ENCODE measurements at regions not wholly inside any gene's neighbourhood (a gene's known extent, or its start where the extent isn't known, plus 50 kb on each side); places are given as distances from the start of the nearest gene placed in this dataset.

DNA sequence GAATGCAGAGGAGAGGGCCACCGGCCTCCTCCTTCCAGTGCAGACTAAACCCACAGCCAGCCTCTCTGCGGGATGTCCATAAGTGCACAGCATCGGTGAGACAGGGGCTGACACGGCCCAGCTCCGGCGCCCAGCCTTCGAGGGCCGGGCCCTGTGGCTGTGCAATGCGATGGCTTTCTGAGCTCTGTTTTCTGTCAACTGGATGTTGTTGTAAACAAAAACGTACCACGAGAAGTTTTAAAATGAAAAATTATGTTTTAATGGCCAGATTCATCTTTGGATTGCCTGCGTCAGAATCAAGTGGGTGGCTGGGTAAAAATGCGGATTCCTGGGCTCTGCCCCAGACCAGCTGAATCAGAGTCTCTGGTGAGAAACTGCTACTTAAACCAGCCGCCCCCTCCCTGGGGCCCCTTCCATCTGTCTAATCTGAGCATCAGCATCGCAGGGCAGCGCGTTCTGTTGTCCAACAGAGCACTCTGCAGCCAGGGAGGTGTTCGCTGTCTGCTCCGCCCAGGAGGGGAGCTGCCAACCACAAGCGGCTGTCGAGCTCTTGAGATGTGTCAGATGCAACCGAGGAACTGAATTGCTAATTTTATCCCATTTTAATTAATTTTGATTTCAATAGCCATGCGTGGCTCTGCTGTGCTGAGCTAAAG lies 133.4 kb downstream of the RFLNA start:
- H3K27ac ChIP-seq = peak overlapping the region; percentile 79 to 98 (median 88)
- TF ChIP-seq EP300 (IDR thresholded peaks at IDR 0.05) = peak in 2 of 4 donors; percentile 42 to 59
- TF ChIP-seq POLR2A (IDR thresholded peaks at IDR 0.05) = no peak
- TF ChIP-seq POLR2AphosphoS5 (IDR thresholded peaks at IDR 0.05) = peak; percentile 31 to 77 (median 64)
- H3K4me1 ChIP-seq = peaks cover 0 to 68% (median 60%) of the 10 kb centered on the region in 4 donors
- H3K36me3 ChIP-seq = peaks cover 0 to 31% (median 22%) of the 10 kb centered on the region in 4 donors
- WGBS, 2 donors = 70 to 77% methylated on average over 23 of the region's 23 CpGs
- peak; percentile 93 for DNase-seq
- intact Hi-C loops (cut with DNase I) = no loop called here
- no peaks in the 10 kb centered on the region for H3K27me3 ChIP-seq
- H3K4me3 ChIP-seq = no peak overlapping the region
- no peaks in the 10 kb centered on the region for H3K9me3 ChIP-seq

DNA sequence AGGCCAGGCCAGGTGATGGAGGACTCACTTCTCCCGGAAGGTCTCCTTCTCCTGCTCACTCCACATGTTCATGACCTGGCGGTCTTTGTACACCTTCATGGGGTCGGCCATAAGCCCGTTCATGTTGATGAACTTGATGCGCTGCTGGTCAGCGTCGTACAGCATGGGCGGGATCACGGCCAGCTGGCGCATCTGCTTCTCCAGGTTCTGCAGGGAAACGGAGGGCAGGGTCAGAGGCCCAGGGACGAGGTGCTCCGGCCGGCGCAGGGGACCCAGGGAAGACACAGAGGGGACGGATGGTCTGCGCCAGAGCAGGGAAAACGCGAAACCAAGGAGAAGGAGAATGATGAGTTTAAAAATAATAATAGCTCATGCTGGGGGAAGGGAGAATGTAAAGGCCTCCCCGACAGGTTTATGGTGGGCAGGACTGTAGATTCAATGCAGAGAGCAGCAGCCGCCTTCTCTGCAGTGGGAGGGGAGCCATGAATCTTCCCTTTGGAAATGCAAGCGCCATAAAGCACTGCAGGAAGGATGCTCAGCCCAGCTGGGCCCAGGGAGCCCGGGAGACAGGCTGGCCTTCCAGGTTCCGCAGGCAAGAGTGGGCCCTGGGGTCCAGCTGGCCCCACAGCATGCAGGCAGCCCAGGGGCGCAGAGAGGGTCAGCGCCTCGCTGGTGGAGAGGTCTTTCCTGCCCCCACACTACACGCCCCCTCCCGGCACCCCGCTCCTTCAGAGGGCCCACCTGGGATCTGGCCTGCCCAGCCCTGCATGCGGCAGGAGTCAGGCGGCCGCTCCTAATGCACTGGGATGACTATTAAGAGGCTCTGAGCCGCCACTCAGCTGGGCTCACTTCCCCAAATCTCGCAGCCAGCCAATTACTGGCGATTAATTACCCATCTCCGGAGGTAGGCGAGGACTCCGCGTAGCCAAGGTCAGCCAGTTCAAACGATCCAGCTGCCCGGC lies 132.0 kb downstream of the RFLNA start:
- intact Hi-C loops (cut with DNase I) = no loop called here
- no peak for DNase-seq
- no peaks in the 10 kb centered on the region for H3K27me3 ChIP-seq
- WGBS, 2 donors = 87% methylated on average over 42 of the region's 42 CpGs
- no peak overlapping the region for H3K4me3 ChIP-seq
- peaks cover 0 to 69% (median 67%) of the 10 kb centered on the region in 4 donors for H3K4me1 ChIP-seq
- H3K9me3 ChIP-seq = no peaks in the 10 kb centered on the region
- TF ChIP-seq, protein P1, sequence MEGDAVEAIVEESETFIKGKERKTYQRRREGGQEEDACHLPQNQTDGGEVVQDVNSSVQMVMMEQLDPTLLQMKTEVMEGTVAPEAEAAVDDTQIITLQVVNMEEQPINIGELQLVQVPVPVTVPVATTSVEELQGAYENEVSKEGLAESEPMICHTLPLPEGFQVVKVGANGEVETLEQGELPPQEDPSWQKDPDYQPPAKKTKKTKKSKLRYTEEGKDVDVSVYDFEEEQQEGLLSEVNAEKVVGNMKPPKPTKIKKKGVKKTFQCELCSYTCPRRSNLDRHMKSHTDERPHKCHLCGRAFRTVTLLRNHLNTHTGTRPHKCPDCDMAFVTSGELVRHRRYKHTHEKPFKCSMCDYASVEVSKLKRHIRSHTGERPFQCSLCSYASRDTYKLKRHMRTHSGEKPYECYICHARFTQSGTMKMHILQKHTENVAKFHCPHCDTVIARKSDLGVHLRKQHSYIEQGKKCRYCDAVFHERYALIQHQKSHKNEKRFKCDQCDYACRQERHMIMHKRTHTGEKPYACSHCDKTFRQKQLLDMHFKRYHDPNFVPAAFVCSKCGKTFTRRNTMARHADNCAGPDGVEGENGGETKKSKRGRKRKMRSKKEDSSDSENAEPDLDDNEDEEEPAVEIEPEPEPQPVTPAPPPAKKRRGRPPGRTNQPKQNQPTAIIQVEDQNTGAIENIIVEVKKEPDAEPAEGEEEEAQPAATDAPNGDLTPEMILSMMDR (IDR thresholded peaks at IDR 0.05) = no peak
- peak in 1 of 4 donors; percentile 6 for TF ChIP-seq POLR2AphosphoS5 (IDR thresholded peaks at IDR 0.05)
- TF ChIP-seq POLR2A (IDR thresholded peaks at IDR 0.05) = no peak
- TF ChIP-seq EP300 (IDR thresholded peaks at IDR 0.05) = no peak
- peak overlapping the region; percentile 79 to 98 (median 88) for H3K27ac ChIP-seq
- peaks cover 0 to 31% (median 22%) of the 10 kb centered on the region in 4 donors for H3K36me3 ChIP-seq

DNA sequence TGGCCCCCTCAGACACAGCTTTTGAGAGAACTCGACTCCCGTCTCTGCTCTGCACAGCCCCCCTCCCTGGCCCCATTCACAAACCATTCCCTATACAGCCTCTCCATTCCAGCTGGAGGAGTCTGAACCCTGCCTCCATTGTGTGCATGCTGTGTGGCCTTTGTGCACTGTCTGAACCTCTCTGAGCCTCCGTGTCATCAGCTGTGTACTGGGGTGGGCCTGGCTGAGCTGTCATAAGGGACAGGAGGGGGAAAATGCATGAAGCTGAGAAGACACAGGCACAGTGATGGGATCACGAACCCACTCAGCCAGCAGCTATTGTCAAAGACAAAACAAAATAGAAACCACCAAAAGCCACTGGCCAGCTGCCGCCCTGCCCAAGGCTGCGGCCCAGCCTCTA lies 130.8 kb downstream of the RFLNA start:
- Histone ChIP-seq H3K4me1 (peaks cover 0 to 81% (median 79%) of the 10 kb centered on the region in 4 donors), H3K4me3 (no peak overlapping the region), H3K36me3 (peaks cover 0 to 37% (median 21%) of the 10 kb centered on the region in 4 donors), H3K27me3 (no peaks in the 10 kb centered on the region), H3K9me3 (no peaks in the 10 kb centered on the region), H3K27ac (peak overlapping the region; percentile 12 to 98 (median 88))
- 96 to 97% methylated on average over 6 of the region's 6 CpGs for WGBS, 2 donors
- intact Hi-C loops (cut with DNase I) = no loop called here
- no peak for DNase-seq
- no peak for TF ChIP-seq POLR2AphosphoS5 (IDR thresholded peaks at IDR 0.05)
- TF ChIP-seq, protein P1 (IDR thresholded peaks at IDR 0.05) = no peak
- no peak for TF ChIP-seq EP300 (IDR thresholded peaks at IDR 0.05)
- no peak for TF ChIP-seq POLR2A (IDR thresholded peaks at IDR 0.05)

DNA sequence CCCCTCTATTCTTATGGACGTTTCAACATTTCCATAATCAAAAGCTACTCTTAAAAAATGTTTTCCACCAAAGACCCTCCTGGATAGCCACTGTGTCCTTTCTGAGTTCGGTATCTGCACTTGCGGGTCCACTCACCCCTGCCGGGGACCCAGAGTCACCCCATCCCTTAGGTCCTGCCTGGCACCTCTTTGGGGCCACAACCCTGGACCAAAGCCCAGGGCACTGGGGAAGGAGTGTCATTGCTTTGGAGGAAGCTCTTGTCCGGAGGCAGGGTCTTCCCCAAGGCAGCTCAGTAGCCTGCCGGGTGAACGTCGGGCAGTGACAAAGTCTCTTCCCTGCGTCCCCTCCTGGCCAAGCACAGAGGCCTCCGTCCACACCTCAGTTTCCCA lies 129.6 kb downstream of the RFLNA start:
- peaks cover 0 to 87% (median 85%) of the 10 kb centered on the region in 4 donors for H3K4me1 ChIP-seq
- peaks cover 0 to 37% (median 17%) of the 10 kb centered on the region in 4 donors for H3K36me3 ChIP-seq
- no peaks in the 10 kb centered on the region for H3K27me3 ChIP-seq
- intact Hi-C loops (cut with DNase I) = no loop called here
- no peak overlapping the region for H3K4me3 ChIP-seq
- H3K9me3 ChIP-seq = no peaks in the 10 kb centered on the region
- no peak for DNase-seq
- WGBS, 2 donors = 93 to 95% methylated on average over 10 of the region's 10 CpGs
- TF ChIP-seq POLR2A (IDR thresholded peaks at IDR 0.05) = no peak
- peak overlapping the region; percentile 87 to 98 (median 96) for H3K27ac ChIP-seq

DNA sequence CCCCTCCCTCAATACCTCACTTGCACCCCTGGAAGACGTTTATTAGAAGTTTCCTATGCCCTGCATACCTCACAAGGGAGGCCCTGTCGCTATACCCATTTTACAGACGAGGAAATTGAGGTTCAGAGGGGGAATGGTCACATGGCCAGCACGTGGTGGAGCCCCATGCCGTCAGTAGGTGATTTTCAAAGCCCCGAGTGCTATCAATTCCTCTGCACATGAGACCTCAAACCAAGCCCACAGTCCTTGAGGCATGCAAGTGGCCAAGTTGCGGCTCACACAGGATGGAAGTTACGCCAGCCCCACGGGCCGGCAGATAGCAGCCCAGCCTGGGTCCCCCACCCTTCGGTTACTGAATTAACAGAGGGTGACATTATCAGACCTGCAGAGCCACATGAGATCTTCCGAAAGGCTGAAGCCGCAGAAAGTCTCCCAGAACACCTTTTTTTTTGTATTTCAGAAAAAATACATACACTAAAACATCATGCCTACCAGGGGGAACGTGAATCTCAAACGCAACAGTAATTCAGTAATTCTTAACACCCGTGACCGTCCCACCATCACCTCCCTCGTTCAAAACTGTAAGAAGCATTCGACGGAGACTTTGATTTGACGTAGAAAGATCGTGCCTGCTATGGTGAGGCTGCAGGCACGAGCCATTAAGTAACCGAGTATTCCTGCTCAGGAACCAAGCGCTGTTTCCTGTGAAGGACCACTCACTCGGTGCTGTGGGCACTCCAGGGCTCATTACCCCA lies 129.0 kb downstream of the RFLNA start:
- peak overlapping the region; percentile 87 to 98 (median 96) for H3K27ac ChIP-seq
- 84 to 87% methylated on average over 26 of the region's 26 CpGs for WGBS, 2 donors
- peak overlapping the region in 1 of 4 donors; percentile 20 for H3K4me3 ChIP-seq
- peaks cover 0 to 39% (median 23%) of the 10 kb centered on the region in 4 donors for H3K36me3 ChIP-seq
- no peaks in the 10 kb centered on the region for H3K27me3 ChIP-seq
- no peaks in the 10 kb centered on the region for H3K9me3 ChIP-seq
- TF ChIP-seq POLR2AphosphoS5 (IDR thresholded peaks at IDR 0.05) (no peak), EP300 (IDR thresholded peaks at IDR 0.05) (no peak), POLR2A (IDR thresholded peaks at IDR 0.05) (no peak)
- TF ChIP-seq, protein P1 (IDR thresholded peaks at IDR 0.05) = no peak
- intact Hi-C loops (cut with DNase I) = loop anchor here (2.0 kb wide), 2 partner anchors 43 to 55 kb away; no protein-coding TSS in a partner anchor
- peaks cover 0 to 87% (median 82%) of the 10 kb centered on the region in 4 donors for H3K4me1 ChIP-seq
- DNase-seq = no peak
